ENCODE measurements at regions not wholly inside any gene's neighbourhood (a gene's known extent, or its start where the extent isn't known, plus 50 kb on each side); places are given as distances from the start of the nearest gene placed in this dataset.
A peak's percentile ranks its signal among the peaks of the same experiment; 100 is the strongest.

GRCh38 chr4:31714238-31714637 is 994.1 kb downstream of the PCDH7 start:
- intact Hi-C loops (cut with DNase I) = no loop called here
- ATAC-seq = no peak
- no peak overlapping the region for H3K4me3 ChIP-seq
- H3K9me3 ChIP-seq = no peaks in the 10 kb centered on the region
- H3K36me3 ChIP-seq = no peaks in the 10 kb centered on the region
- no peak overlapping the region for H3K27ac ChIP-seq
- DNase-seq = no peak
- no peaks in the 10 kb centered on the region for H3K27me3 ChIP-seq
- no peaks in the 10 kb centered on the region for H3K4me1 ChIP-seq
- TF ChIP-seq, protein P1, sequence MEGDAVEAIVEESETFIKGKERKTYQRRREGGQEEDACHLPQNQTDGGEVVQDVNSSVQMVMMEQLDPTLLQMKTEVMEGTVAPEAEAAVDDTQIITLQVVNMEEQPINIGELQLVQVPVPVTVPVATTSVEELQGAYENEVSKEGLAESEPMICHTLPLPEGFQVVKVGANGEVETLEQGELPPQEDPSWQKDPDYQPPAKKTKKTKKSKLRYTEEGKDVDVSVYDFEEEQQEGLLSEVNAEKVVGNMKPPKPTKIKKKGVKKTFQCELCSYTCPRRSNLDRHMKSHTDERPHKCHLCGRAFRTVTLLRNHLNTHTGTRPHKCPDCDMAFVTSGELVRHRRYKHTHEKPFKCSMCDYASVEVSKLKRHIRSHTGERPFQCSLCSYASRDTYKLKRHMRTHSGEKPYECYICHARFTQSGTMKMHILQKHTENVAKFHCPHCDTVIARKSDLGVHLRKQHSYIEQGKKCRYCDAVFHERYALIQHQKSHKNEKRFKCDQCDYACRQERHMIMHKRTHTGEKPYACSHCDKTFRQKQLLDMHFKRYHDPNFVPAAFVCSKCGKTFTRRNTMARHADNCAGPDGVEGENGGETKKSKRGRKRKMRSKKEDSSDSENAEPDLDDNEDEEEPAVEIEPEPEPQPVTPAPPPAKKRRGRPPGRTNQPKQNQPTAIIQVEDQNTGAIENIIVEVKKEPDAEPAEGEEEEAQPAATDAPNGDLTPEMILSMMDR (IDR thresholded peaks at IDR 0.05) = no peak

DNA sequence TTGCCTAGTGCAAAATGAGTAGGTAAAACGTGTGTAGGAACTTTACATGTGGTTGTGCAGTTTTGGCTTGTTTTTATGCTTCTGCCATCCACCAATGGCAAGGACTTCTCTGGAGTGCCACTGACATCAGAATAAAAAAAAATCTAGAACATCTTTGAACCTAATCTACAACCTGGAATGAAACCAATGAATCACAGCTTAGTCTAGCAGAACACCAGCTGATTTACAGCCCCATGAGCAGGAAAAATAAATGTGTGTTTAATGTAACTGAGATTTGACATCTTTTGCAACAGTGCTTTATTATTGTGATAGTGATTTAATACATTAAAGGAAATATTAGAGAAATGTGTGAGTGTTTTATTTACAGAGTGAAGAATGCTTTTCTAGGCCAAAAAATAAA is 995.1 kb downstream of the PCDH7 start:
- Histone ChIP-seq H3K9me3 (no peaks in the 10 kb centered on the region), H3K27me3 (no peaks in the 10 kb centered on the region), H3K4me1 (no peaks in the 10 kb centered on the region), H3K36me3 (no peaks in the 10 kb centered on the region), H3K27ac (no peak overlapping the region), H3K4me3 (no peak overlapping the region)
- TF ChIP-seq, protein P1 (IDR thresholded peaks at IDR 0.05) = no peak
- no peak for DNase-seq
- intact Hi-C loops (cut with DNase I) = no loop called here
- ATAC-seq = no peak

DNA sequence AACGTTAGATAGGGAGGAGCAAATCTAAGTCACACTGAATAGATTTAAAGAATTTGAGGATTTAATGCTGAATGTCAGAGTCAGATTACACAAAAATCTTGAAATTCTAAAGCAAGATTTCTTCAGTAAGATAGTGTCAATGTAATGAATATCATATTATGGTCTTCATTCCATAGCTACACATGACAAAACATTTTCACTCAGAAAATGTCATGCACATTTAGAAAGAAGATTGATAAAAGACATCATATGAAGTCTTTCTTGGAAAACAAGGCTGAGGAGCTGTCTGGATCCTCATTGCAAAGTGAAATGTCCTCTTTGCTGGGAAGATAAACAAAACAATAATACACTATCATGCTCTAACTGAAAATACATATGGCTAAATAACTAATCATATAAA is 1006.9 kb downstream of the PCDH7 start:
- intact Hi-C loops (cut with DNase I) = no loop called here
- ATAC-seq (no peak), DNase-seq (no peak)
- TF ChIP-seq, protein P1 (IDR thresholded peaks at IDR 0.05) = no peak
- H3K27ac ChIP-seq = no peak overlapping the region
- H3K27me3 ChIP-seq = no peaks in the 10 kb centered on the region
- no peaks in the 10 kb centered on the region for H3K36me3 ChIP-seq
- H3K9me3 ChIP-seq = no peaks in the 10 kb centered on the region
- no peaks in the 10 kb centered on the region for H3K4me1 ChIP-seq
- H3K4me3 ChIP-seq = no peak overlapping the region

DNA sequence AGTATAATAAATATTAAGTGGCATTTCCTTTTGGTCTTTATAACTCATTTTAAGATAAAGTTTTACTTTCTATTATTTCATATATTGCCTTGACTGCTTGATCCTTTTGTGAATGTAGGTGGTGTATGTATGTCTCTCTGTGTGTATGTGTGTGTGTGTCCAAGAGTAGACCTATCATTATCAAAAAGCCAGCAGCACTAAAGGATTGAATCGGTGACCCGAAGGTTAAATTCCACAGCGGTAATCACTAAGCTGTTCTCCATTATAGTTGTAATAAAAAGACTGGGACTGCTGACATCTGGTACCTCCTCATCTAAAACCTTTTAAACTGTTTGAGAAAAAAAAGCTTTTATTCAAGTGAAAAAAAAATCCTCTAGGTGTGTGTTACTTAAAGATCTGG is 1014.8 kb downstream of the PCDH7 start:
- DNase-seq = no peak
- TF ChIP-seq, protein P1 (IDR thresholded peaks at IDR 0.05) = no peak
- H3K27ac ChIP-seq = no peak overlapping the region
- H3K9me3 ChIP-seq = no peaks in the 10 kb centered on the region
- no peaks in the 10 kb centered on the region for H3K36me3 ChIP-seq
- intact Hi-C loops (cut with DNase I) = no loop called here
- ATAC-seq = no peak
- H3K4me3 ChIP-seq = no peak overlapping the region
- H3K4me1 ChIP-seq = no peaks in the 10 kb centered on the region
- H3K27me3 ChIP-seq = no peaks in the 10 kb centered on the region

DNA sequence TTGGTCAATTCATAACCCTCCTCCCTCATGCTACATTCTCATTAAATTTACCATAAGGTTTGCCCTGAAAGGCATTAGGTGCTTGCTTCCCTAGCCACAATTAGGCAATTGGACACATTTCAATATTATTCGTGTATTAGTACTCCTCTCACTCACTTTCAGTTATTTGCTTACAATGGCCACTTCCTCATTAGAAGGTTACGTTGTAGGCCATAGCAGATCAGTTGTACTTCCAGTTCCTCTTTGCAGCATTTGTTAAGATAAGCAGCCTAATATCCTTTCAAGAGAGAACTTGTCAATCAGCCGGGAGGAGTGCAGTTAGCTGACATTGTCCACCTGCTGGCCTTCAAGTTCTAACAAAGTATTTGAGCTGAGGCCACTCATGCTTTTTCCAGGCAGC is 1017.2 kb downstream of the PCDH7 start:
- no peak overlapping the region for H3K27ac ChIP-seq
- H3K9me3 ChIP-seq = no peaks in the 10 kb centered on the region
- H3K36me3 ChIP-seq = no peaks in the 10 kb centered on the region
- H3K4me1 ChIP-seq = no peaks in the 10 kb centered on the region
- DNase-seq (no peak), ATAC-seq (peak; percentile 87)
- no peaks in the 10 kb centered on the region for H3K27me3 ChIP-seq
- intact Hi-C loops (cut with DNase I) = no loop called here
- no peak overlapping the region for H3K4me3 ChIP-seq
- TF ChIP-seq, protein P1 (IDR thresholded peaks at IDR 0.05) = no peak

- TF ChIP-seq, protein P1 (IDR thresholded peaks at IDR 0.05) = no peak
- ATAC-seq = no peak
- Histone ChIP-seq H3K27ac (no peak overlapping the region), H3K4me1 (no peaks in the 10 kb centered on the region), H3K27me3 (no peaks in the 10 kb centered on the region), H3K9me3 (no peaks in the 10 kb centered on the region), H3K36me3 (no peaks in the 10 kb centered on the region), H3K4me3 (no peak overlapping the region)
- intact Hi-C loops (cut with DNase I) = no loop called here
- no peak for DNase-seq
Measured at GRCh38 chr4:31741326-31741725, 1021.2 kb downstream of the PCDH7 start.
